ENCODE measurements at regions not wholly inside any gene's neighbourhood (a gene's known extent, or its start where the extent isn't known, plus 50 kb on each side); places are given as distances from the start of the nearest gene placed in this dataset.

DNA sequence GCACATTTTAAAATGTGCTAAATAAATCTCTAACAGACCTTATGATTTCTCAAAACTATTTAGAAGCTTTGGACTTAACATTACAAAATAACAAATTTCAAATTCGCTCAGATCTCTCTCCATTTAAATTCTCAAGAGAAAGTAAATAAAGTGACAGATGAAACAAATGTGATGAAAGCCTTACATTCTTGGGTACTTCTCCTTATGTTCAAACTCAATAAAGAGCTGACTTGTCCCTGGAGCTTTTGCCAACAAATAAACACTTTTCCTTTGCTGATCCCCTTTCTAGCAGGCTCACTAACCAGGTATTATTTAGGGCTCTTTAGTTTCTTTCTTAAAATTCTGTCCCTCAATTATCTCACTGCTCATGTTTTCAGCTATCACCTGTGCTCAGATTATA lies 259.1 kb upstream of the ARPP21 start:
- no peaks in the 10 kb centered on the region for H3K4me1 ChIP-seq (replicated peaks)
- DNase-seq (ENCODE audit: low read depth in 1 of 2, low spot score in 2 of 2): no peak
- no peak overlapping the region for H3K4me3 ChIP-seq
- H3K9me3 ChIP-seq (replicated peaks): no peaks in the 10 kb centered on the region
- no peaks in the 10 kb centered on the region for H3K27me3 ChIP-seq (replicated peaks)
- no peak overlapping the region for H3K27ac ChIP-seq
- no peaks in the 10 kb centered on the region for H3K36me3 ChIP-seq

DNA sequence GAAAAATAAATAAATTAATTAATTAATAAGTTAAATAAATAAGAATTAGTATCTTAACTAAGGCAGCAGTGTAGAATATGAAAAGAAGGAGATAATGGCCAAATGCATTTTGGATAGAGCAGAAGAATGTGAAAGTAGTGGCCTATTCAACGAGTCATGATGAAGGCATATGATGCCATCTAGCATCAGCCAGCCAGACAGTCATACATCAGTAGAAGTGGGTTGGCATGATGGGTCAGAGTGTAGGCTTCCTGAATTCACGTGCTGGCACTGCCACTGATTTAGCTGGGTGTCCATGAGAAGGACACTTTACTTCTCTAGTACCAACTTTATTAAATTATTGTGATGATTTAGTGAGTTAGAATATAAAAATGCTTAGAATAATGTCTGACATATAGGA lies 256.1 kb upstream of the ARPP21 start:
- DNase-seq (ENCODE audit: low read depth in 1 of 2, low spot score in 2 of 2): no peak
- H3K27me3 ChIP-seq (replicated peaks): no peaks in the 10 kb centered on the region
- H3K27ac ChIP-seq: no peak overlapping the region
- H3K9me3 ChIP-seq (replicated peaks): no peaks in the 10 kb centered on the region
- no peaks in the 10 kb centered on the region for H3K36me3 ChIP-seq
- H3K4me1 ChIP-seq (replicated peaks): no peaks in the 10 kb centered on the region
- H3K4me3 ChIP-seq: no peak overlapping the region

DNA sequence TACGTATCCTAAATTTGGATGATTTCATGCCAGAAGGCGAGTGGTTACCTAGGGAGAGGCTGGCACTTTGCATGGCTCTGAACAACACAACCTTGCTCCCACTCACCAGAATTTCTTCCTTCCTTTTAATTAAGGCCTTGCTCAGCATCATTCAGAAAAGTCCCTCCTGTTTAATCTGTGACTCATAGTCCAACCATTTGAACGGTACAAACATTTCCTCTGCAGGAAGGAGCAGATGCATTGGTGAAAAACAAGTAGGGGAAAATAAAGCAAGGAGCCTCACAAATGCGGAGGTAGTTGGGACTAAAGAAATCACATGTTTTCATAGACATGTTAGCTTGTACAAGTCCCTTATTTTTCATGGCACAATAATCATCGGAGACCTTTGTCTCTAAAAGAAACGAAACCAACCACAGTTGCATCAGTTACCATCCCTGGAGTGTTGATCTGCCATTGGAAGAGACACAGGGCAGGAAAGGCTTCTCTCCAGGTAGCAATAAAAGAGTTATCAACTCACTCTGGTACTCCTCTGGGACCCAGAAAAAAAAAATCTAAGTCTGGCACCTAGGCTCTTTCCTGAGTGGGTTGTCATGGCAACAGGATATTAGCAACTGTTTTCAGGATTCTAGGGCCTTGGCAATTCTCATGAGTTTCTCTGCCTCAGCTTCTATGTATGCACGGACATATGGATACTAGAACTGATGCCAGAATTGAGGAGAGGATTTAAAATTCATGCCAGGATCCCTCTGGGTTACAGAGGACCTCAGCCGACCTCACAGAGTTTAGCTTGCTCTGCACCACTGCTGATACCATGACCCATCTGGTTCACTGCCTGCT lies 255.4 kb upstream of the ARPP21 start:
- Histone ChIP-seq H3K9me3 (replicated peaks) (no peaks in the 10 kb centered on the region), H3K27me3 (replicated peaks) (no peaks in the 10 kb centered on the region), H3K27ac (no peak overlapping the region), H3K4me1 (replicated peaks) (no peaks in the 10 kb centered on the region), H3K36me3 (no peaks in the 10 kb centered on the region), H3K4me3 (no peak overlapping the region)
- DNase-seq (ENCODE audit: low read depth in 1 of 2, low spot score in 2 of 2): no peak

DNA sequence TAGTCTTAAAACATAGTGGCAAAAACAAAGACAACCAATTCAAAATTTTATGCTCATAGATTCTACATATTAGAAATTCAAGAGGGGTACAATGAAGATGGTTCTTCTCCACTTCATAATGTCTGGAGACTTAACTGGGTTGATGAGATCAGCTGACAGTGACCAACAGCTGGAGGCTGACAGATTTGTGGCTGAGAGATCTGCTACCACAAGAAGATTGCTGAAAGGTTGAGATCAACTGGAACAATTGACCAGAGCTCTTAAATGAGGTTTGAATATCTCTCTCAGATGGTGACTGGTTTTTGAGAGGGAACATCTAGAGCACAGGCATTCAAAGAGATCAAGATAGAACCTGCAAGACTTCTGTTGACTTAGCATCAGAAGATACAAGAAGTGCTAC lies 254.1 kb upstream of the ARPP21 start:
- Histone ChIP-seq H3K4me3 (no peak overlapping the region), H3K36me3 (no peaks in the 10 kb centered on the region), H3K27me3 (replicated peaks) (no peaks in the 10 kb centered on the region), H3K9me3 (replicated peaks) (no peaks in the 10 kb centered on the region), H3K4me1 (replicated peaks) (no peaks in the 10 kb centered on the region), H3K27ac (no peak overlapping the region)
- no peak for DNase-seq (ENCODE audit: low read depth in 1 of 2, low spot score in 2 of 2)

DNA sequence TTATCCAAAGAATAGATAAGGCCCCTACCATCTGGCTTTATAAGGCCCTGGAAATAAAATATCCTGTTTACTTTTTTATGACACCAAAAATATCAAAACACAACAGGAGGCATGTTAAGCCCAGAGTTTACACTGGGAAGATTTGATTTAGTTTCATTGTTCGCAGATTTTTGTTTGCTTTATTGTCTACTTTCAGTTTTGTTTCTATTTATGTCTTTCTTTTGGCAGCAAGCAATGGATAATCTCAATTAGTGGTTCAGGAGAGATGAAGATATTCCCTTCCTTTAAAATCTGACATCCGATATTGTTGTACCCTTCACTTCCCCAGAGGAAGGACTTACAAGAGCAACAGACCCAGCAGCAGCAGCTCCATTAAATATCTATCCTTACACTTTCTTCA lies 249.4 kb upstream of the ARPP21 start:
- H3K4me3 ChIP-seq: no peak overlapping the region
- no peaks in the 10 kb centered on the region for H3K36me3 ChIP-seq
- no peaks in the 10 kb centered on the region for H3K4me1 ChIP-seq (replicated peaks)
- H3K9me3 ChIP-seq (replicated peaks): no peaks in the 10 kb centered on the region
- H3K27ac ChIP-seq: no peak overlapping the region
- no peak for DNase-seq (ENCODE audit: low read depth in 1 of 2, low spot score in 2 of 2)
- H3K27me3 ChIP-seq (replicated peaks): no peaks in the 10 kb centered on the region

DNA sequence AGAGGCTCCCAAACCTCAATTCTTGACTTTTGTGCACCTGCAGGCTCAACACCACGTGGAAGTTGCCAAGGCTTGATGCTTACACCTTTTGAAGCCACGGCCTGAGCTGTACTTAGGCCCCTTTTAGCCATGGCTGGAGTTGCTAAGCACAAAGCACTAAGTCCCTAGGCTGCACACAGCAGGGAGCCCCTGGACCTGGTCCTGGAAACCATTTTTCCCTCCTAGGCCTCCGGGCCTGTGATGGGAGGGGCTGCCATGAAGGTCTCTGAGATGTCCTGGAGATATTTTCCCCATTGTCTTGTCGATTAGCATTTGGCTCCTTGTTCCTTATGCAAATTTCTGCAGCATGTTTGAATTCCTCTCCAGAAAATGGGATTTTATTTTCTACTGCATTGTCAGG lies 247.1 kb upstream of the ARPP21 start:
- Histone ChIP-seq H3K4me1 (replicated peaks) (no peaks in the 10 kb centered on the region), H3K36me3 (no peaks in the 10 kb centered on the region), H3K4me3 (no peak overlapping the region), H3K27ac (no peak overlapping the region), H3K9me3 (replicated peaks) (no peaks in the 10 kb centered on the region), H3K27me3 (replicated peaks) (no peaks in the 10 kb centered on the region)
- DNase-seq (ENCODE audit: low read depth in 1 of 2, low spot score in 2 of 2): no peak

DNA sequence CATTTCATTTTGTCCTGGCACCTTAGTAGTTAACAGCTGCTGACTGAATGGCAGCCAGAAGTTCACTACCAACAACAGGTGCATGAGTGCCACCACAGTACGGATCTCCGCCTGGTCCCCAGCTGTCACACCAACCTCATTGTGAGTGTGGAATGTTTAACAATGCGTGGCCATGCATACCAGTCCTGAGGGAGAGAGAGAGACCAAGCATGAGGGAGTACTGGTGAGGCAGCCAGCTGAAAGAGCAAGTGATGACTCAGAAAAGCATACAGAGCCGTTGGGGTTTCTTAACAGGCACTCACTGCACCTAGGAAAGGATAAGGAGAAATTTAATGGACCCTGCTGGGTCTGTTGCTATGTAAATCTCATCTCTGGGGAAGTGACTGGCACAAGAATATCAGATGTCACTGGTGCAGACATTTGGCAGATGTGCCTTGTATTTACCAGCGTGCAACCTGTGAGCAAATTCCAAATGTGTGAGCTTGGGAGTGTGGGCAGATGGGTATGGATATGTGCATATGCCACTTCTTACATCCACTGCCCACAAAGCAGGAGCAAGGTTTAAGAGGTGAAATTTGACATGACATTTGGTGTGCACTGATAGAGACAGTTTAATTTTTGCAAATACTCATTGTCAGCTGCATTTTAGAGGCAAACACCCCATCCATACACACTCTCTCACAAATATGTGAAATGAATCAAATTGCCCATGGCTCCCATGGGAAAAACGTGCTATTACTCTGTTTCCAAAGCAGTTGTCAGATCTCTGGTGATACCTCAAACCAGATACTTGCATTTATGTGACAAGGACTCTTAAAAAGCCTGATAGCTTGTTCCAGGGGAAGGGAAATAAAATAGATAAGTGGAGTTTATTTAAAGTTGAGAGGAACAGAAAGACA lies 245.2 kb upstream of the ARPP21 start:
- Histone ChIP-seq H3K36me3 (no peaks in the 10 kb centered on the region), H3K27me3 (replicated peaks) (no peaks in the 10 kb centered on the region), H3K27ac (no peak overlapping the region), H3K4me3 (no peak overlapping the region), H3K4me1 (replicated peaks) (no peaks in the 10 kb centered on the region), H3K9me3 (replicated peaks) (no peaks in the 10 kb centered on the region)
- DNase-seq (ENCODE audit: low read depth in 1 of 2, low spot score in 2 of 2): no peak

DNA sequence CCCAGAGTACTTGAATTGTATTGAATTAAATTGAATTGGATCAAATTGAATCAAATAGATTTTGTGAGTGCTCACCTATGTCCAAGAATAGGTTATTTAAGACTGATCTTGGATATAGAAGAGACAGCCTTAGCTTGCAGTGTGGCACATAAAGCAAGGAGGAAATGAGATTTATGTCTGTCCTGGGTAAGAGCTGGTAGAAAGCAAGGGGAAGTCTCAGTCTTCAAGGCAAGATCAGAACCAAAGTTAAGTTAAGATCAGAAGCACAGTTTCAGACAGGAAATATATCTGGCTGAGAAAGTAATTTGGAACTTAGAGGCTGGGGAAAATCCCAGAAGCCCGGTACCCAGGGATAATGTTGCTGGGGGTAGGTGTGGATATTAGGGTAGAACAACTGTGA lies 244.4 kb upstream of the ARPP21 start:
- Histone ChIP-seq H3K27me3 (replicated peaks) (no peaks in the 10 kb centered on the region), H3K9me3 (replicated peaks) (no peaks in the 10 kb centered on the region), H3K36me3 (no peaks in the 10 kb centered on the region), H3K27ac (no peak overlapping the region), H3K4me3 (no peak overlapping the region), H3K4me1 (replicated peaks) (no peaks in the 10 kb centered on the region)
- no peak for DNase-seq (ENCODE audit: low read depth in 1 of 2, low spot score in 2 of 2)

DNA sequence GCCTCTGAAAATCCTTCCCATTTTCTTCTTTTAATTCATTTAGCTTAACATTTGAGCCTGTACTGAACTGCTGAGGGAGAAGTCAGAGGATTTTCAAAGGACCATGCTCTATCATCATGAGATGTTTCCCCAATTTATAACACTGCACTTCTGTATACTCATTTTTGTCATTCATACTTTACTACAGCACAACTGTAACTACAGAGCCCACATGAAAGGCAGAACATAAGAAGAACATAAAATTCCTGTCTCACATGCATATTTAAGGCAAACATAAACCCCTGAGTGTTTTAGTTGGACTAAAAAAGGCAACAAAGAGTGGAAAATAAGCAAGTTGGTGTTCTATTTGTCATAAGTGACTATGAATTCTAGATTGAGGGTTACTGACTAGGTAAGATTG lies 237.7 kb upstream of the ARPP21 start:
- H3K4me3 ChIP-seq: no peak overlapping the region
- H3K27ac ChIP-seq: no peak overlapping the region
- no peaks in the 10 kb centered on the region for H3K27me3 ChIP-seq (replicated peaks)
- DNase-seq (ENCODE audit: low read depth in 1 of 2, low spot score in 2 of 2): no peak
- H3K36me3 ChIP-seq: no peaks in the 10 kb centered on the region
- H3K4me1 ChIP-seq (replicated peaks): no peaks in the 10 kb centered on the region
- H3K9me3 ChIP-seq (replicated peaks): no peaks in the 10 kb centered on the region

DNA sequence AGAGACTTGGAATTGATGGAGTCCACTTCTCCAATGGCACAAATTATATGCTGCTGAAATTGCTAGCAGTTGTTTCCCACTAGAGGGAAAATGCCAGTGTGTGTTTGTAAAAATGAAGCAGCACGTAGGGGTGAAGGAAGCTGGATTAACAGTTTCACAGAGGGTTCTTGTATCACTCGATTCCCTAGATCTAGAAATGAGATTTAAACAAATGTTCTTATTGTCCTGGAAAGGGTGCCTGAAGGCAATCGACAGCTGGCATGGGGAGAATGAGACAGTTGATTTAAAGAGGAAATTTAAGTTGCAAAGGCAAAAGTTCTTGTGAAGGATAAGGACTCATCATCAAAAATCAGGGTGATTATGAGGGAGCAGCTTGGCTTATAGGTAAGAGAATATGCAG lies 234.8 kb upstream of the ARPP21 start:
- H3K4me3 ChIP-seq: no peak overlapping the region
- H3K27ac ChIP-seq: no peak overlapping the region
- H3K9me3 ChIP-seq (replicated peaks): no peaks in the 10 kb centered on the region
- DNase-seq (ENCODE audit: low read depth in 1 of 2, low spot score in 2 of 2): no peak
- H3K4me1 ChIP-seq (replicated peaks): no peaks in the 10 kb centered on the region
- H3K36me3 ChIP-seq: no peaks in the 10 kb centered on the region
- H3K27me3 ChIP-seq (replicated peaks): no peaks in the 10 kb centered on the region

DNA sequence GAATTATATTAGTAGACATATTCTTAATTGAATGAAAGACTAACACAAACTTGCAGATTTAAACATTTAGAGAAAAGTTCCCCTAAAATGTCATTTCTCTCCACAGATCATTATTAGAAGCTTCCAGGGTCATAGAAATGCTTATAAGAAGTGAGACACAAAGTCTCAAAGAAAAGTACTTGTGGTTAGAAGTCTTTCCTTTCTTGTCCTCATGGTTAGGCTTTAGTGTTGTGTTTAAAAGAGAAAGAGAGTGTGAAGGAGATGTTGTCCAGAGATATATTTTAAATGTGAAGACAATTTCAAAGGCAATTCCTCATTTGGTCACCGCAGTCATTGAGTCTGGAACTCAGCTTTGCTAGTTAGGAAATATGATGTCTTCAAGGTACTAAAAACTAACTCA lies 230.4 kb upstream of the ARPP21 start:
- H3K4me1 ChIP-seq (replicated peaks): no peaks in the 10 kb centered on the region
- no peak overlapping the region for H3K27ac ChIP-seq
- no peaks in the 10 kb centered on the region for H3K36me3 ChIP-seq
- H3K4me3 ChIP-seq: no peak overlapping the region
- no peaks in the 10 kb centered on the region for H3K27me3 ChIP-seq (replicated peaks)
- no peak for DNase-seq (ENCODE audit: low read depth in 1 of 2, low spot score in 2 of 2)
- no peaks in the 10 kb centered on the region for H3K9me3 ChIP-seq (replicated peaks)

DNA sequence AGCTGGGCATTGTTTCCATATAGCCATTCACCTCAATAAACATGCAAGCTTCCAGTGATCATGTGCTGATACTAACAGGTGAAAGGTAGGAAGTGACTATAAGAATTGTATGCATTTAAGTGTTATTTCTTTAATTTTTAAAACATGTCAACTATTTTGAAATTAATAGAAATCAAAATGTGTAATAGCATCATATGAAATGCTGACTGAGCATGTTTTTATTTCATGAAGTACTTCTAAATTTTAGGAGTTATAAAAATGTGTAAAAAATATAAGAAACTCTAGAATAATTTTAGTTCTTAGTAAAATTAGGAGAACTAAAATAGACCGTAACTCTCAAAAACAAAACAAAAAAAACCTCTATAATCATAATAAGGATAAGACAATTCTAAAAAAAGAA lies 229.3 kb upstream of the ARPP21 start:
- Histone ChIP-seq H3K4me1 (replicated peaks) (no peaks in the 10 kb centered on the region), H3K27me3 (replicated peaks) (no peaks in the 10 kb centered on the region), H3K27ac (no peak overlapping the region), H3K9me3 (replicated peaks) (no peaks in the 10 kb centered on the region), H3K36me3 (no peaks in the 10 kb centered on the region), H3K4me3 (no peak overlapping the region)
- no peak for DNase-seq (ENCODE audit: low read depth in 1 of 2, low spot score in 2 of 2)

DNA sequence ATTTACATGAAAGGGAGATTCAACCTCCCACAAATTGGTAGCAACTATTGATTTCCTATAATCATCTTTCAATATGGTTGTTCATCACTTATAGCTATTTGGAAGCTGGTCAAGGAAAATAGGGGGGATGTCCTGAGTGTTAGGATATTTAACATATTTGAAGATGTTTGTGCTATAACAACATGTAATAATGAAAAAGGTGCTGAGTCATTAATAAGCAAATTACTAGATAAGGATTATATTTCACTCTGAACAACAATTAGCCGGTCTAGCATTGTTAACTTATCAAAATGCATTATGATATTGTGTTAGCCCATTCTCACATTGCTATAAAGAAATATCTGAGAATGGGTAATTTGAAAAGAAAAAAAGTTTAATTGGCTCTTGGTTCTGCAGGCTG lies 225.8 kb upstream of the ARPP21 start:
- no peak for DNase-seq (ENCODE audit: low read depth in 1 of 2, low spot score in 2 of 2)
- no peaks in the 10 kb centered on the region for H3K27me3 ChIP-seq (replicated peaks)

DNA sequence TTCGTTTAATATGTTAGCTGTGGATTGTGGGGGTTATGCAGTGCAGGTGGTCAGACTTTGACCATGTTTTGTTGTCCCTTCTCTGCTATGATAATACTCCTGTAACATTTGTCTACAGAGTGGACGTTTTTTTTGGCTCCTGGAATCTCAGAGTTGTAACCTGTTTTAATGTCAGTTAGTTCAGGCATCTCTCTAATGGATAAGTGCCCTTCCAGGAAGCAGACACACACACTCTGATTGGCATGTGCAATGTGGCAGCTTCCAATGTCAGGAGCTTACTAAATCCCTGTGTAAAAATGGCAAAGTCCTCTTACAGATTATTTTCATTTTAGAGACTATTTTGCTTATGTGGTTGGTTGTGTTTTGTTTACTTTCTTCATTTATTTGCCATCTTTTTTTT lies 222.2 kb upstream of the ARPP21 start:
- H3K36me3 ChIP-seq: no peaks in the 10 kb centered on the region
- no peaks in the 10 kb centered on the region for H3K9me3 ChIP-seq (replicated peaks)
- no peak overlapping the region for H3K27ac ChIP-seq
- DNase-seq (ENCODE audit: low read depth in 1 of 2, low spot score in 2 of 2): no peak
- H3K4me3 ChIP-seq: no peak overlapping the region
- no peaks in the 10 kb centered on the region for H3K27me3 ChIP-seq (replicated peaks)
- H3K4me1 ChIP-seq (replicated peaks): no peaks in the 10 kb centered on the region

More for the DNA sequence above, 225.8 kb upstream of the ARPP21 start:
- Histone ChIP-seq H3K4me3 (no peak overlapping the region), H3K36me3 (no peaks in the 10 kb centered on the region), H3K4me1 (replicated peaks) (no peaks in the 10 kb centered on the region), H3K27ac (no peak overlapping the region), H3K9me3 (replicated peaks) (no peaks in the 10 kb centered on the region)
